ENCODE measurements at regions not wholly inside any gene's neighbourhood (a gene's known extent, or its start where the extent isn't known, plus 50 kb on each side); places are given as distances from the start of the nearest gene placed in this dataset.
"Not testable (repeated sequence)": the region's sequence is repeated elsewhere in the genome, so short reads cannot be mapped to it uniquely, and the experiment has no call there.

GRCh38 chr10:87436104-87436503, 68.6 kb upstream of the MINPP1 start:
- TF ChIP-seq CTCF (IDR thresholded peaks at IDR 0.05): peak in 1 of 6 experiments; percentile 13
- TF ChIP-seq POLR2A (IDR thresholded peaks at IDR 0.05): not testable (repeated sequence)

Measured in esophagus squamous epithelium (tissue), 4 donors.